ENCODE measurements at regions not wholly inside any gene's neighbourhood (a gene's known extent, or its start where the extent isn't known, plus 50 kb on each side); places are given as distances from the start of the nearest gene placed in this dataset.

- no peak for TF ChIP-seq POLR2A (IDR thresholded peaks at IDR 0.05; ENCODE audit: low read depth, low read length)
- no peak for TF ChIP-seq POLR2AphosphoS5 (IDR thresholded peaks at IDR 0.05; ENCODE audit: low read depth, low read length)
- no peak for TF ChIP-seq TAF1 (IDR thresholded peaks at IDR 0.05; ENCODE audit: borderline replicate concordance, low read depth, low read length)
Measured at GRCh38 chr9:85408494-85408893, 333.3 kb downstream of the AGTPBP1 start.
